HEK293T (cell line): ENCODE measurements at regions not wholly inside any gene's neighbourhood (a gene's known extent, or its start where the extent isn't known, plus 50 kb on each side); places are given as distances from the start of the nearest gene placed in this dataset.

Source experiments
- CTCF ChIA-PET: fragments of 350-600 bp; formaldehyde crosslinking; extraction: SDS; loops from one replicate; lab custom pipeline; 2021; ENCODE audit warnings: antibody characterized with exemption, inconsistent platforms; lab: Yijun Ruan, JAX
- POLR2A ChIA-PET: fragments of 350-600 bp; formaldehyde crosslinking; extraction: SDS; loops from one replicate; lab custom pipeline; 2020; ENCODE audit warnings: antibody characterized with exemption, inconsistent platforms; lab: Yijun Ruan, JAX
- DNase-seq: peaks from one replicate; pipeline ENCODE4 v3.0.0; 2012; ENCODE audit warnings: mixed read lengths; ENCODE audit errors: extremely low spot score
- ARNT ChIP-seq: fragments of 450-650 bp; IDR thresholded peaks from 2 replicates; pipeline ENCODE4 v1.6.1; 2017; ENCODE audit warnings: mild to moderate bottlenecking
- BHLHE40 ChIP-seq: fragments of 450-650 bp; IDR thresholded peaks from 2 replicates; pipeline ENCODE4 v1.6.1; 2016; ENCODE audit warnings: mild to moderate bottlenecking, moderate library complexity, borderline replicate concordance
- CTBP1 ChIP-seq: fragments of 450-650 bp; IDR thresholded peaks from 2 replicates; pipeline ENCODE4 v1.6.1; 2016; ENCODE audit warnings: borderline replicate concordance
- ELF4 ChIP-seq: fragments of 450-650 bp; IDR thresholded peaks from 2 replicates; pipeline ENCODE4 v1.6.1; 2017; ENCODE audit warnings: antibody characterized with exemption
- FOXA1 ChIP-seq: fragments of 450-650 bp; IDR thresholded peaks from 2 replicates; pipeline ENCODE4 v1.6.1; 2016; ENCODE audit warnings: mild to moderate bottlenecking
- FOXK2 ChIP-seq: fragments of 450-650 bp; IDR thresholded peaks from 2 replicates; pipeline ENCODE4 v1.6.1; 2016; ENCODE audit warnings: mild to moderate bottlenecking
- FOXM1 ChIP-seq: fragments of 450-650 bp; IDR thresholded peaks from 2 replicates; pipeline ENCODE4 v1.6.1; 2017; ENCODE audit warnings: mild to moderate bottlenecking, borderline replicate concordance
- HDGF ChIP-seq: fragments of 450-650 bp; IDR thresholded peaks from 2 replicates; pipeline ENCODE4 v1.6.1; 2017; ENCODE audit warnings: antibody characterized with exemption, borderline replicate concordance
- L3MBTL2 ChIP-seq: fragments of 450-650 bp; conservative IDR thresholded peaks from 2 replicates; pipeline ENCODE4 v1.6.1; 2016; ENCODE audit warnings: mild to moderate bottlenecking
- LEF1 ChIP-seq: fragments of 450-650 bp; IDR thresholded peaks from 2 replicates; pipeline ENCODE4 v1.6.1; 2017; ENCODE audit warnings: mild to moderate bottlenecking, borderline replicate concordance
- NFRKB ChIP-seq: fragments of 450-650 bp; IDR thresholded peaks from 2 replicates; pipeline ENCODE4 v1.6.1; 2016; ENCODE audit warnings: mild to moderate bottlenecking, moderate library complexity
- SP1 ChIP-seq: fragments of 450-650 bp; IDR thresholded peaks from 2 replicates; pipeline ENCODE4 v1.6.1; 2017
- SUZ12 ChIP-seq: fragments of 450-650 bp; IDR thresholded peaks from 2 replicates; pipeline ENCODE4 v1.6.1; 2016; ENCODE audit warnings: mild to moderate bottlenecking
- TARDBP ChIP-seq: fragments of 450-650 bp; IDR thresholded peaks from 2 replicates; pipeline ENCODE4 v1.6.1; 2016
- ZNF384 ChIP-seq: fragments of 450-650 bp; IDR thresholded peaks from 2 replicates; pipeline ENCODE4 v1.6.1; 2016
- TF ChIP-seq, protein P1 (sequence below): fragments of 450-650 bp; IDR thresholded peaks from 2 replicates; pipeline ENCODE4 v1.6.1; 2016

DNA sequence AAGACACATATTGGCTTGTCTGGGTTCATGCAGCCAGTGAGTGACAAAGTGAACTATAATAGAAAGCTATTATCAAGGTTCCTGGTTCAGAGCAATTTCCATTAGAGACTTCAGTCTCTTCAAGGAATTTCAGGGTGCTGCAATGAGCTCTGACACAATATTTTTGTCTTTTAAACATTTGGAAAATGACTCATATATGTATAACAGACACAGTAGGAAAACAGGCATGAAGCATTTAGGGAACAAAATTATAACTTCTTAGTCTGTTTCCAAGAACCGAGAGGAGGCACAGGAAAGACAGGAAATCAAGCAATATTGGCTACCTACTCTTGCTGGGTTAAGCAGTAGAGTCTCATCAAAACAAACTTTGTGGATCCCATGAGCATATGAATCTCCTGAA is 170.4 kb downstream of the PTPRC start:
- ChIA-PET CTCF (no interaction called here), POLR2A (no interaction called here)
- no peak for DNase-seq
- TF ChIP-seq BHLHE40 (no peak), HDGF (no peak), FOXM1 (no peak), ZNF384 (no peak), ELF4 (no peak), FOXK2 (no peak), TARDBP (no peak), FOXA1 (no peak), SUZ12 (no peak)
- TF ChIP-seq, protein P1, sequence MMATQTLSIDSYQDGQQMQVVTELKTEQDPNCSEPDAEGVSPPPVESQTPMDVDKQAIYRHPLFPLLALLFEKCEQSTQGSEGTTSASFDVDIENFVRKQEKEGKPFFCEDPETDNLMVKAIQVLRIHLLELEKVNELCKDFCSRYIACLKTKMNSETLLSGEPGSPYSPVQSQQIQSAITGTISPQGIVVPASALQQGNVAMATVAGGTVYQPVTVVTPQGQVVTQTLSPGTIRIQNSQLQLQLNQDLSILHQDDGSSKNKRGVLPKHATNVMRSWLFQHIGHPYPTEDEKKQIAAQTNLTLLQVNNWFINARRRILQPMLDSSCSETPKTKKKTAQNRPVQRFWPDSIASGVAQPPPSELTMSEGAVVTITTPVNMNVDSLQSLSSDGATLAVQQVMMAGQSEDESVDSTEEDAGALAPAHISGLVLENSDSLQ: no peak

DNA sequence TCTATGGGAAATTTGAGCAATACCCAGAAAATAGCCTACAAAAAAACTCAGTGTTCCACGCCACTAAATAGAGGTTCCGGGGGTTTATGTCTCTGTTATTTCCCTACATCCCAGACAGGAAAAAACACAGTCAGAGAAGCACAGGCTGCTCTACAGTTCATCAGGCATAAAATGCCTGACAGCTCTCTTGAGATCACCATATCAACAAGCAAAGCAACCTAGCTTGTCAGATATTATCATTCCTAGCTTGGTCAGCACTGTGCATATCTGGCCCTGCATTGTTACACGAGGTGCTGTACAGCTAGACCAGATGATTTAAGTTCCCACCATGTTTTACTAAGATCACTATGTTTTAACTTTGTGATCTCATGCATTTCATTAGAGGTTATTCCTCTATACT is 172.6 kb downstream of the PTPRC start:
- POLR2A ChIA-PET: no interaction called here
- CTCF ChIA-PET: no interaction called here
- DNase-seq: no peak
- TF ChIP-seq SP1 (no peak), FOXA1 (no peak), ZNF384 (no peak), BHLHE40 (no peak), ARNT (no peak), L3MBTL2 (no peak), CTBP1 (no peak), LEF1 (no peak), ELF4 (no peak), FOXM1 (no peak), TARDBP (no peak), HDGF (no peak)
- TF ChIP-seq, protein P1: no peak

DNA sequence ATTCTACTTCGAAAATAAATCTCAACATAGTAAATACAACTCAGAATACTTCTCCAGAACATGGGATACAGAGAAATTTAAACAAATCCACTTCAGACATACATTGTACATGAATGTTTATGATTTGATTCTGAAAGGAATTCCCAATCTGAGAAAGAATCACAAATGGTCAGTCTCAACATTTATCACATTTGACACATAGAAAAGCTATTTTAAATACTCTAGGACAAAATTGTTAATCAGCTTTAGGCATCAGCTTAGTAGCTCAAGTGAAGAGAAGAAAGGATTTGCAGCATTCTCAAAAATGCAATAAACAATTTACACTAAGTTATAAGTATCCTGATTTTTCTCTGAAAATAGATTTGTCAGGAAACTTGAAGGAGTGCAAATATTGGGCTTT is 184.8 kb downstream of the PTPRC start:
- no peak for DNase-seq
- TF ChIP-seq ZNF384 (no peak), FOXM1 (no peak), ARNT (no peak)
- CTCF ChIA-PET: no interaction called here
- POLR2A ChIA-PET: no interaction called here

DNA sequence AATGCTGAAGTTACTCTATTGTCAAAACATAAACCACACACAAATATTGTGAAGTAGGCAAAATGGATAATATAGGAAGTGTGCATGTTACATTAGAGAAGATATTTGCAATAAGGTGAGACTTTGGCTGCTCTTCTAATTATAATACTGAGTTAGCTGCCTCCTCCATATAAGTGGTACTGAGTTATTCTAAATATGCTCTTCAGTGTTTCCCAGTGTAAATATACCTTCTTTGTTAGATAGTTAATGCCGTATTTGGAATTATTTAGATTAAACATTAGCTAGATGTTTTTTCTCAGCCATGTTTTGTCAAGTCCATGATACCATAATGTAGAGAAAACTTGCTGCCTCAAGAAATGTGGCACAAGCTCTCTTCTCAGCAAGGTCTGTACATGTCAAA is 186.4 kb downstream of the PTPRC start:
- POLR2A ChIA-PET: no interaction called here
- CTCF ChIA-PET: no interaction called here
- no peak for DNase-seq
- no peak for TF ChIP-seq FOXK2
- no peak for TF ChIP-seq TARDBP
- no peak for TF ChIP-seq LEF1
- no peak for TF ChIP-seq SUZ12
- no peak for TF ChIP-seq FOXM1
- TF ChIP-seq ELF4: no peak
- no peak for TF ChIP-seq HDGF
- TF ChIP-seq ARNT: no peak
- no peak for TF ChIP-seq NFRKB
- TF ChIP-seq BHLHE40: no peak
- no peak for TF ChIP-seq SP1
- TF ChIP-seq, protein P1: no peak
- TF ChIP-seq CTBP1: no peak
- no peak for TF ChIP-seq ZNF384
- TF ChIP-seq L3MBTL2: no peak
- no peak for TF ChIP-seq FOXA1

DNA sequence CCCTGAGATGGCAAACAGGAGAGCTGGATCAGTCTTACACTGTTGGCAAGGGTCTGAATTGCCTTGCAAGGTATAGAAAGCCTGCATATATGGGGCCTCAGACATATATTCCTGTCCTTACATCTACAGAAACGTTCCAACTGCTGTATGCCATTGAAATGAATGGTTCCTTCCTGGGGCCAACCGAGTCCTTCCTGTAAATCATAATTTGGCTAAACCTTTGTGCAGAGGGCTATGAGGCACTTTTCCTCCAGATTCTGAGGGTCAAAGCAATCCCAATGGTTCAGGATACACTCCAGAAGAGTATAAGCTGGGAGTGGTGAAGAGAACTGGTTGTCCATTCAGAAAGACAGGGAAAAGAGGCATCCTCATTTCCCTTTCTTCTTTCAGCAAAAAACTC is 190.5 kb downstream of the PTPRC start:
- ChIA-PET CTCF (no interaction called here), POLR2A (no interaction called here)
- TF ChIP-seq FOXM1 (no peak), SUZ12 (no peak)
- no peak for DNase-seq

DNA sequence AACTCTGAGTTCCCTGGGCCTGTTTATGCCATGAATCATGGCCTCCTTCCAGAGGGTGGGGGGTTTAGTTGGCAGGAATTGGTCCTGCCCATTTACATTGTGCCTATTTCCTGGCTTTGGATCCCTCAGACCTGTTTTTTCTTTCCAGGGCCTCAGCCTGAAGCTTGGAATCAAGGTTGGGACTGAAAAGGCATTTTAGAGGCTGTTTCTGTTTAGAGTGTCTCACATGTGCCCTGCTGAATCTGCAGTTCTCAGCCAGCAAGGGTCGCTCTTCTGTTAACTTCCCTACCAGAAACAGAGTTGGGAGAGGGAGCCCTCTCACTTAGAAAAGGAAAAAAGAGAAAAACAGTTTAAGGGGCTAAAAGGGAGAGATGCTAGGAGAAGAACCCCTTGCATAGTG is 191.1 kb downstream of the PTPRC start:
- ChIA-PET CTCF (no interaction called here), POLR2A (no interaction called here)
- no peak for DNase-seq
- TF ChIP-seq SUZ12 (no peak), FOXA1 (no peak), SP1 (no peak), TARDBP (no peak), LEF1 (no peak), FOXK2 (no peak), ARNT (no peak), CTBP1 (no peak), NFRKB (no peak), FOXM1 (no peak), ZNF384 (no peak), BHLHE40 (no peak), L3MBTL2 (no peak)
- TF ChIP-seq, protein P1: no peak

DNA sequence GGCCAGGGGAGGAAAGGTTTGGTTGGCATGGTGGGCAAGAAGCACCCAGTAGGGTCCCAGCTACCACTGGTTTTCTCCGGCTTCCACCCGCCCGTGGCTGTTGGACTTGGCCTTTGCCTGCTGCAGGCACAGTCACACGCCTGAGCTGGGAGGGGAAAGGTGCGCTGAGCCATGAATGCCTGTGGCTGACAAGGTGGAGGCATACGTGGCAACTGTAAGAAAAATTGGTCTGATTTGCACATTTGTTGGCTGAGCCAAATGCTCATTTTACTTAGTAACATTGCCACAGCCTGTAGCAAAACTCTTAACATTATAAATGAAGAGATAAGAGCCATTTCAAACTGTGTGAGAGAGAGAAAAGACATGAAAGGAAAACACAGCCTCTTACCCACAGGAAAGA is 191.6 kb downstream of the PTPRC start:
- TF ChIP-seq FOXA1: no peak
- no peak for TF ChIP-seq HDGF
- no peak for TF ChIP-seq ZNF384
- TF ChIP-seq NFRKB: no peak
- ChIA-PET CTCF (no interaction called here), POLR2A (no interaction called here)
- no peak for DNase-seq
